ENCODE measurements at regions not wholly inside any gene's neighbourhood (a gene's known extent, or its start where the extent isn't known, plus 50 kb on each side); places are given as distances from the start of the nearest gene placed in this dataset.

DNA sequence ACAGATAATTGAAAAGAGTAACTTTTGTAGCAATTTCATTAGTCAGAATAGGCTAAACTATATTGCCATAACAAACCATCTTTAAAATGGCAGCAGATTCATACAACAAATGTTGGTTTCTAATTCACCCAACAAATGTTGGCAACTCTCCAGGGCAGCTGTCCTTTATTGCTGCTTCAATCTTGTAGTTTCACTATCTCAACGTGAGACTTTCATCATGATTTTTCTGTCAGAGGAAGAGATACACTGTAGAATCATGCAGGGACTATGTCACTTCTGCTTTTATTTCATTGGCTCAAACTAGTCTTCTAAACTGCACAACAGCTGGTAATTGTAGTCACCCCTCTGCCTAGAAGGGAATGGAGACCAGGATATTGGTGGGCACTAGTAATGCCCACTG is 174.2 kb downstream of the TANC2 start:
- TF ChIP-seq, protein P1, sequence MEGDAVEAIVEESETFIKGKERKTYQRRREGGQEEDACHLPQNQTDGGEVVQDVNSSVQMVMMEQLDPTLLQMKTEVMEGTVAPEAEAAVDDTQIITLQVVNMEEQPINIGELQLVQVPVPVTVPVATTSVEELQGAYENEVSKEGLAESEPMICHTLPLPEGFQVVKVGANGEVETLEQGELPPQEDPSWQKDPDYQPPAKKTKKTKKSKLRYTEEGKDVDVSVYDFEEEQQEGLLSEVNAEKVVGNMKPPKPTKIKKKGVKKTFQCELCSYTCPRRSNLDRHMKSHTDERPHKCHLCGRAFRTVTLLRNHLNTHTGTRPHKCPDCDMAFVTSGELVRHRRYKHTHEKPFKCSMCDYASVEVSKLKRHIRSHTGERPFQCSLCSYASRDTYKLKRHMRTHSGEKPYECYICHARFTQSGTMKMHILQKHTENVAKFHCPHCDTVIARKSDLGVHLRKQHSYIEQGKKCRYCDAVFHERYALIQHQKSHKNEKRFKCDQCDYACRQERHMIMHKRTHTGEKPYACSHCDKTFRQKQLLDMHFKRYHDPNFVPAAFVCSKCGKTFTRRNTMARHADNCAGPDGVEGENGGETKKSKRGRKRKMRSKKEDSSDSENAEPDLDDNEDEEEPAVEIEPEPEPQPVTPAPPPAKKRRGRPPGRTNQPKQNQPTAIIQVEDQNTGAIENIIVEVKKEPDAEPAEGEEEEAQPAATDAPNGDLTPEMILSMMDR (conservative IDR thresholded peaks at IDR 0.05) = no peak
- no peaks in the 10 kb centered on the region for H3K27me3 ChIP-seq (ENCODE audit: insufficient read depth, low read length)
- no peak overlapping the region for H3K14ac ChIP-seq (ENCODE audit: insufficient read depth, low read length)
- no peak overlapping the region for H4K91ac ChIP-seq (ENCODE audit: insufficient read length, low read depth, low read length)
- H3K9ac ChIP-seq (ENCODE audit: extremely low read depth, insufficient read length, low read length) = no peak overlapping the region
- Mint-ChIP-seq H3K27me3 (ENCODE audit: low read depth) (no peaks in the 10 kb centered on the region), H3K9me3 (no peaks in the 10 kb centered on the region), H3K4me3 (no peak overlapping the region), H3K27ac (no peak overlapping the region), H3K4me1 (peaks cover 24 to 25% of the 10 kb centered on the region in 2 experiments), H3K36me3 (ENCODE audit: insufficient read depth in 1 of 3, low read depth in 3 of 3) (no peaks in the 10 kb centered on the region)
- peaks cover 3% of the 10 kb centered on the region for H4K20me1 ChIP-seq (ENCODE audit: control insufficient read depth, insufficient read depth, insufficient read length)
- no peak overlapping the region for H2BK20ac ChIP-seq (ENCODE audit: low read depth, low read length, poor library complexity, severe bottlenecking)
- no peak overlapping the region for H2BK15ac ChIP-seq (ENCODE audit: low read depth, low read length)
- no peaks in the 10 kb centered on the region for H3K9me3 ChIP-seq (ENCODE audit: control insufficient read depth, low read depth, low read length)
- no peak overlapping the region for H3K27ac ChIP-seq (ENCODE audit: insufficient read length, low read depth, low read length)
- H3K56ac ChIP-seq (ENCODE audit: insufficient read length, low read depth, low read length) = no peak overlapping the region
- H3K23me2 ChIP-seq (ENCODE audit: insufficient read length, low read depth, low read length, poor library complexity, severe bottlenecking) = no peaks in the 10 kb centered on the region
- no peak overlapping the region for H4K8ac ChIP-seq (replicated peaks; ENCODE audit: insufficient read length, low read depth, low read length)
- H2AFZ ChIP-seq (ENCODE audit: low read length) = no peak overlapping the region
- H2BK120ac ChIP-seq (ENCODE audit: low read depth, low read length, poor library complexity, severe bottlenecking) = no peak overlapping the region
- DNase-seq = no peak
- no CpG with 5 or more reads among the region's 1 CpG for WGBS (ENCODE audit: extremely low coverage, insufficient read length, low lambda C conversion rate)
- no peak overlapping the region for H2BK12ac ChIP-seq (ENCODE audit: insufficient read length, low read depth, low read length)
- H3K4ac ChIP-seq (ENCODE audit: low read depth, low read length) = no peak overlapping the region
- no peak overlapping the region for H3K18ac ChIP-seq (ENCODE audit: insufficient read length, low read depth, low read length)
- no peaks in the 10 kb centered on the region for H3K79me1 ChIP-seq (ENCODE audit: insufficient read depth, low read depth, low read length, poor library complexity, severe bottlenecking)
- no peaks in the 10 kb centered on the region for H3K79me2 ChIP-seq (ENCODE audit: insufficient read depth, low read length)
- no peak overlapping the region for H3T11ph ChIP-seq (ENCODE audit: low read length)
- H2AK5ac ChIP-seq (ENCODE audit: insufficient read length, low read length) = no peak overlapping the region
- no peak overlapping the region for H3K23ac ChIP-seq (ENCODE audit: insufficient read length, low read depth, low read length)
- H4K5ac ChIP-seq (ENCODE audit: insufficient read length, low read depth, low read length) = no peak overlapping the region
- H3K4me1 ChIP-seq (ENCODE audit: insufficient read depth, low read length) = peaks cover 2% of the 10 kb centered on the region
- no peak overlapping the region for H3K4me2 ChIP-seq (ENCODE audit: insufficient read depth, insufficient read length, low read length)
- no peak overlapping the region for H2BK5ac ChIP-seq (ENCODE audit: insufficient read length, low read length)
